Adipose tissue (tissue), 3 donors: ENCODE measurements at regions not wholly inside any gene's neighbourhood (a gene's known extent, or its start where the extent isn't known, plus 50 kb on each side); places are given as distances from the start of the nearest gene placed in this dataset.

Source experiments
- H3K27ac ChIP-seq: one replicate; pipeline ENCODE4 v1.5.1; 2013; ENCODE audit warnings: low read depth, low read length
- WGBS, 3 donors: extraction: QIAGEN DNeasy Blood & Tissue Kit; methylation state at CpG; one replicate each; pipeline ENCODE4 v1.1.7; 2013; 5-methylcytosine and 5-hydroxymethylcytosine counted together
- donor health status: healthy with polysubstance abuse.
- donor health status: Bipolar disorder and iron deficiency.
- donor health status: healthy.

DNA sequence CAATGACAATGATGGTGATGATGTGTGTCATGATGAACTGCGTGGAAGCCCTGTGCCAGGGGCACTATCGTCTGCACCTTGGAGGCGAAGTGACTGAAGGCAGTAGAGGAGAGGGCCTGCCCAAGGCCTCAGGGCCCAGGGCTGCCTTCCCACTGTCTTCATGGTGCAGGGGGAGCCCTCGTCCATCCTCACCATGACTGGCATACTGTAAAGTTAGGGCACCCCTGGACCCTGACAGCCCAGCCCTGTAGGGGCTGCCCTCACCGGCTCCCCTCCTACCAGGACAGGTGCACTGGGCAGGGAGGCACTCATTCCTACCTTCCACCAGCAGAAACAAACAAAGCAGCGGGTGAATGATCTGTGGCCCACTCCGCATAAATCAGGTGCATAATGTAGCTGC lies 156.9 kb upstream of the C1orf174 start:
- WGBS, 3 donors = 72 to 94% (median 87%) methylated on average over 7 of the region's 7 CpGs
- H3K27ac ChIP-seq = no peak overlapping the region

GRCh38 chr1:4057603-4058002 lies 157.5 kb upstream of the C1orf174 start:
- WGBS, 3 donors = 70 to 84% (median 81%) methylated on average over 11 of the region's 11 CpGs
- H3K27ac ChIP-seq = no peak overlapping the region

GRCh38 chr1:4058122-4058521 lies 158.1 kb upstream of the C1orf174 start:
- no peak overlapping the region for H3K27ac ChIP-seq
- WGBS, 3 donors = 86 to 92% (median 91%) methylated on average over 14 of the region's 14 CpGs

- whole genome bisulfite sequencing, 3 donors = 80 to 89% (median 87%) methylated on average over 8 of the region's 8 CpGs
- no peak overlapping the region for H3K27ac ChIP-seq
Observed at GRCh38 chr1:4058706-4059105, 158.6 kb upstream of the C1orf174 start.

- no peak overlapping the region for H3K27ac ChIP-seq
- WGBS, 3 donors = 77 to 80% (median 80%) methylated on average over 16 of the region's 16 CpGs
Observed at GRCh38 chr1:4059270-4059669, 159.2 kb upstream of the C1orf174 start.

DNA sequence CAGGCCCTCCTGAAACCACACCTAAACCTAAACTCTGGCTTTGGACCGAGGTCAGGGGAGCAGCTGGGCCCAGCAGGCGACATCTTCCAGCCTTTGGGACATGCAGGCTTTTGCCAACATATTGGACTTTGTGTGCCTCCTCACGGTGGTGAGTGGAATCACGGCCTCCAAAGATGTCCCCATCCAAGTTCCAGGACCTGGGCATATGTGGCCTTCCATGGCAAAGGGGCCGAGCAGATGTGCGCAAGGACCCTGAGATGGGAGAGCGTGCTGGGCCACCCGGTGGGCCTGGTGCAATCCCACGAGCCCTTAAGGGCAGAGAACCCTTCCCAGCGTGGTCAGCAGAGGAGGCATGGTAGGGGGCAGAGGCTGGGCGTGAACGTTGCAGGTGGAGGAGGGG lies 160.8 kb upstream of the C1orf174 start:
- H3K27ac ChIP-seq = no peak overlapping the region
- 56 to 74% (median 73%) methylated on average over 12 of the region's 12 CpGs for WGBS, 3 donors

DNA sequence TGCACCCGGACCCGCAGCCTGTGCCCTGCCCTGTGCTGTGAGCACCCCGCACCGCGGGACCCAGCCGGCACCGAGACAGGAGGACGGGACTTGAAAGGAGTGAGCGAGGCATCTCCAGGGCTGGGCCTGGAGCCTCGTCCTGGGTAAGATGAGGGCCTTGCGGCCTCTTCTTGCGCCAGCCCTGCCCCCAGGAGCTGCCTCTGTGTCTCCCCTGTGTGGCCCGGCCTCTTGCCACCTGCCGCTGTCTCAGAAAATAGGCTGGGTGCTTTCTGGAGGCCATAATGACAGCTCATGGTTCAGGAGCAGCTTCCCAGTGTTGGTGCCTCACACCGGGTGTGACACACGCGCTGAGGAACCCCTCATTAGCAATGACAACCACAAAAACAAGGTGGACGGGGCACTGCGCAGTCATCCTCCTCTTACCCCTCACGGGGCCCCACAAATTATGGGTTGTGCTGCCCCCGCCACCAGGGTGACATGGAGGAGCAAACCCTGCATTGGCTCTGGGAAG lies 161.5 kb upstream of the C1orf174 start:
- no peak overlapping the region for H3K27ac ChIP-seq
- 72 to 88% (median 84%) methylated on average over 21 of the region's 21 CpGs for WGBS, 3 donors

DNA sequence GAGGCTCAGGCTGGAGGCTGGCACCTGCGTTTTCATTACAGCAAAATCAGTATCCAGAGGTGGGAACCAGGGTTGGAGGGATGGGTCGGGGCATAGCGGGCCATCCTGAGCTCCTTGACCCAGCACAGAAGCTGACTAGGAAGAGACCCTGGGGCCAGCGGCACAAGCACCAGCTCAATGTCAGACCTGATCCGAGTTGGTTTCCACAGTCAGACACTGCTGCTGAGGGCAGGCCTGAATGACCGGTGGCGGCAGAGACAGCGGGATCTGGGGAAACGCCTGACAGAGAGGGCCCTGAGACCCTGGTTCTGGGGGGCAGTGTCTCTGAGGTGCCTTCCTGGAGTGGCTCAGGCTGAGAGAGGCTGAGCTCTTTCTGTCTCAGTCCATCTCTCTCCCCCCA lies 162.0 kb upstream of the C1orf174 start:
- no peak overlapping the region for H3K27ac ChIP-seq
- WGBS, 3 donors = 72 to 87% (median 86%) methylated on average over 7 to 9 of the region's 9 CpGs

DNA sequence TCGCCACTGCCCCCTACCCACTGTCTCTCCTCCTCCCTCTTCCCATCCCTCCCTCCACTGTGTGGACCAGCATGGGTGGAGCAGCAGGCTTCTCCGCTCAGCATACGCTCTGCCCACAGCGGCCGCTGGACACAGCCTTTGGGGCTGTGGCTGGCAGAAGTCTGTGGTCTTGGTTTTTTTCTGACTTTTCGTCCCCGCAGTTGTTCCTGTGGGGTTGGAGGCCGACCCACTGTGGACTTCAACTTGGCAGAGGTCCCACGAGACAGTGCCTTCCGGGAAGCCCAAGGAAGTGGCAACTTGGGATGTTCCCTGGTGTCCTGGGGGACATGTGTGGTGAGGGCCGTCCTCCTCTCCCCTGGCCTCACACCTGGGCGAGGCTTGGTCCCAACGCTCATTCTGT lies 162.5 kb upstream of the C1orf174 start:
- WGBS, 3 donors = 50 to 67% (median 65%) methylated on average over 13 of the region's 13 CpGs
- no peak overlapping the region for H3K27ac ChIP-seq

- 67 to 84% (median 78%) methylated on average over 14 to 15 of the region's 15 CpGs for WGBS, 3 donors
- H3K27ac ChIP-seq = no peak overlapping the region
Observed at GRCh38 chr1:4062992-4063391, 162.9 kb upstream of the C1orf174 start.

DNA sequence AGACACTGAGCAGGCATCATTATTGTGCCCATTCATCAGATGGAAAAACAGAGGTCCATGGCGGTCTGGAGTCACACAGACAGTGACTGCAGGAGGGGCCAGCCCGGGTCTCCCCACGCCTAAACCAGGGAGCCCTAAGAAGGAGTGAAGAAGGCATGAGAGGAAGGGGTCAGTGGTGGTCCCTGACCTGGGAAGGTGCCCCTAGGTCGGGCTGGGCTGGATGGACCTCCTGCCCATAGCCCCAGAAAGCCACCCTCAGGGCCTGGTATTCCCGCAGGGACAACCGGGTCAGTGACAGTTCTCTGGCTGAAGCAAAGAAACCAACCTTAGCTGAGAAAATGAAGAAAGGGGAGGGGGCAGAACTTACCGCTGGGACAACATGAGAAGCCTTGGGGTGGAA lies 163.4 kb upstream of the C1orf174 start:
- whole genome bisulfite sequencing, 3 donors = 71 to 78% (median 73%) methylated on average over 7 of the region's 7 CpGs

DNA sequence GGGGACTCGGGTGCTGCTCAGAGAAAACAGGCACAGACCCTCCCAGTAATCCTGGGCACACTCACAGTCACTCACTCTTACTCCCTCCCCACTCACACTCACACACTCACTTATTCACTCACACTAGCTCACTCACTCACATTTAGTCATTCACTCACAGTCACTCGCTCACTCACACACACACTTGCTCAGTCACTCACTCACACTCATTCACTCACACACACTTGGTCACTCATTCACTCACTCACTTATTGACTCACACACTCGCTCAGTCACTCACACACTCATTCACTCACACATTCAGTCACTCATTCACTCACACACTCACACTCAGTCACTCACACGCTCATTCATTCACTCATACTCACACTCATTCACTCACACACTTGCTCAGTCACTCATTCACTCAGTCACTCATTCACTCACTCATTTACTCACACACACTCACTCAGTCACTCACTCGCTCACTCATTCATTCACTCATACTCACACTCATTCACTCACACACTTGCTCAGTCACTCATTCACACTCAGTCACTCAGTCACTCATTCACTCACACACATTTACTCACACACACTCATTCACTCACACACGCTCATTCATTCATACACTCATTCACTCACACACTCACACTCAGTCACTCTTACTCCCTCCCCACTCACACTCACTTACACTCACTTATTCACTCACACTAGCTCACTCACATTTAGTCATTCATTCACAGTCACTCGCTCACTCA lies 164.2 kb upstream of the C1orf174 start:
- no peak overlapping the region for H3K27ac ChIP-seq
- WGBS, 3 donors = 67 to 85% (median 78%) methylated on average over 6 to 7 of the region's 7 CpGs

More for the DNA sequence above, 163.4 kb upstream of the C1orf174 start:
- H3K27ac ChIP-seq = no peak overlapping the region

DNA sequence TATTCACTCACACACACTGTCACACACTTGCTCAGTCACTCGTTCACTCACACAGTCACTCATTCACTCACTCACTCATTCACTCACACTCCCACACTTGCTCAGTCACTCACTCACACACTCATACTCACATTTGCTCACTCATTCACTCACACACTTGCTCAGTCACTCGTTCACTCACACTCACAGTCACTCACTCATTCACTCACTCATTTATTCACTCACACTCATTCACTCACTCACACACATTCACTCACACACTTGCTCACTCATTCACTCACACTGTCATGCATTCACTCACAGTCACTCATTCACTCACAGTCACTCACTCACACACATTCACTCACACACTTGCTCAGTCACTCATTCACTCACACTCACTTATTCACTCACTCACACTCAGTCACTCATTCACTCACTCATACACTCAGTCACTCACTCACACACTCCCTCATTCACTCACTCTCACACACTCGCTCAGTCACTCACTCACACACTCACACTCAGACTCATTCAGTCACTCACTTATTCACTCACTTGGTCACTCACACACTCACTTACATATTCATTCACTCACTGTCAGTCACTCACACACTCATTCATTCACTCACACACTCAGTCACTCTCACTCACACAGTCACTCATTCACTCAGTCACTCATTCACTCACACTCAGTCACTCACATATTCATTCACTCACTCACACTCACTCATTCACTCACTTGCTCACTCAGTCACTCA lies 167.0 kb upstream of the C1orf174 start:
- H3K27ac ChIP-seq = no peak overlapping the region
- WGBS, 3 donors = 39 to 87% (median 82%) methylated on average over 2 to 3 of the region's 3 CpGs

DNA sequence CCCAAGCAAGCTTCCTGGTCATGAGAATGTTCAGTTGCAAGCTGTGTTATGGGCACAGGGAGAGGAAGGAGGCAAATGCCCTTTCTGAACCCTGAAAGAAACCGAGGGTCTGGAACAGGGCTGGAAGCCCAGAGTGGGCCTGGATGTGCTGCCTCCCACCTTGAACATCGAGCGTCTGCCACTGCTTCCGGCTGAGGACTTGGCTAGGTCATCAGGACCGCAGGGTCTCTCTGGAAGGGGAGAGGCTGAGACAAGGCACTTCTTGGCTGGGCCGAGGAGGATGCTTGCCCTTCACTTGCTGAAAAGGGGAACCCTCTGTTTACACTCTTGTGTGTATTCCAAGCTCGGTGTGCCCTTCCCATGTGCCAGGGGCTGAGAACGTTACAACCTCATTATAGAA lies 168.0 kb upstream of the C1orf174 start:
- WGBS, 3 donors = 57 to 60% (median 58%) methylated on average over 8 of the region's 8 CpGs
- H3K27ac ChIP-seq = no peak overlapping the region

DNA sequence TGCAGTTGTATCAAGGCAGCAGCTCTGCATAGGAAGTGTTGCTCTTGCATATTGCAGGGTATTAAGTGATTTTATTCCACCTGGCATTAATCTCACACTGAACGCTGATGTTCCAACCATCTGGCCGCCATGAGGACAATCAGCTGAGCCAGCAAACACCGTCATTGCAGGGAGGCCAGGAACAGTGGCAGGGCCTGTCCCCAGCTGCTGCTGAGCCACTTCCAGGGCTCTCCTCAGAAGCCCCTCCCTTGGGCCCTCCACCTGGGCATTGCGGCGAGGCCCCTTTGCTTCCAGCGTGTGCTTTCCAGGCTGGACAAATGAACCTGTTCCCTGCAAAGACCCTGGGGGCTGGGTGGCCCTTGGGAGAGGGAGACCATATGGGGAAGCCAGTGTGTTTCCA lies 171.6 kb upstream of the C1orf174 start:
- no peak overlapping the region for H3K27ac ChIP-seq
- WGBS, 3 donors = 38 to 68% (median 55%) methylated on average over 6 of the region's 6 CpGs

- 38 to 52% (median 50%) methylated on average over 14 of the region's 14 CpGs for WGBS, 3 donors
- no peak overlapping the region for H3K27ac ChIP-seq
Observed at GRCh38 chr1:4072481-4073153, 172.5 kb upstream of the C1orf174 start.

DNA sequence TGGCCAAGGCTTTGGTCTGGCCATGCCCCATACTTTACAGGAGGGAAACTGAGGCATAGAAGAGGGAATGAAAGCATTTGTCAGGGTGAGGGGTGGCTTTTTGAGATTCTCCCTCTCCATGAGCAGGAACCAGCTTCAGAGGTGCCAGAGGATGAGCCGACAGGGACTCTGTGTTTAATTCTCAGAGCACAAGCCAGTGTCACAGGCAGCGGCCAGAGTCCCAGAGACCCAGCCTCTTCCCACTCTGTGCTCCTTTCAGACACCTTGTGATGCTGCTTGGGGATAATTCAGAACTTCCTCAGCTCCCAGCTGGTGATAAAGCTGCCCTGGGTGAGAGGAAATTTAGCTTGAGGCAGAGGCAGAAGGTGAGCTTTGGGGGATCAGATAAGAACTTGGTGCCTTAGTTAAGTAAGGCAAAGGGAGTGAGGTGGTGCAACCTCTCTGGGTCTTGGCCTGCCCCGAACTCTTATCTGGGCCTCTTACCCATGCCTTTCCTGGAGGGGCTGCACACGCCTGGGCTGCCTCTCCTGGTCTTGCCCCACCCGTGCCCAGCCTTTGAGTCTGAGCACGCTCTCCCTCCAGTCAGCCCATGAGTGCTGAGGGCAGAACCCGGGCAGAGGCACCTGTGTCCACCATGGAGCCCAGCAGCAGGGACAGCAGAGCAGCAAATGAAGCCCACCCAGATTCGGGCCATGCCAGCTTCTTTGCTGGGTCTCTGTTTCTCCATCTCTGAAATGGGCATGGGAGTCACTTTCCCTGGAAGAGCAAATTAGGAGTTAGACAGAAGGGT lies 175.6 kb upstream of the C1orf174 start:
- 71 to 77% (median 75%) methylated on average over 8 of the region's 8 CpGs for WGBS, 3 donors
- no peak overlapping the region for H3K27ac ChIP-seq

GRCh38 chr1:4076346-4076745 lies 176.3 kb upstream of the C1orf174 start:
- 55 to 79% (median 69%) methylated on average over 8 of the region's 8 CpGs for WGBS, 3 donors

More at GRCh38 chr1:4076346-4076745, 176.3 kb upstream of the C1orf174 start:
- H3K27ac ChIP-seq = no peak overlapping the region
